Mesothelial cell of epicardium (in vitro differentiated cells): ENCODE measurements at regions not wholly inside any gene's neighbourhood (a gene's known extent, or its start where the extent isn't known, plus 50 kb on each side); places are given as distances from the start of the nearest gene placed in this dataset.
"Not testable (repeated sequence)": the region's sequence is repeated elsewhere in the genome, so short reads cannot be mapped to it uniquely, and the experiment has no call there.

ENCODE experiments used
- DNase-seq, 2 experiments: peaks; one replicate each; pipeline ENCODE4 v3.0.0; 2021; ENCODE audit warnings: low spot score in 2 of 2; ENCODE audit not compliant: unreplicated experiment in 2 of 2
- H3K27ac Mint-ChIP-seq: 2 replicates; pipeline ENCODE4 v1.8.0; 2021; ENCODE audit warnings: mixed read lengths
- H3K27me3 Mint-ChIP-seq: 2 replicates; pipeline ENCODE4 v1.8.0; 2021; ENCODE audit warnings: low read depth, mixed read lengths
- H3K36me3 Mint-ChIP-seq: 2 replicates; pipeline ENCODE4 v1.8.0; 2021; ENCODE audit warnings: mixed read lengths
- H3K4me1 Mint-ChIP-seq: 2 replicates; pipeline ENCODE4 v1.8.0; 2021; ENCODE audit warnings: mixed read lengths
- H3K4me3 Mint-ChIP-seq: 2 replicates; pipeline ENCODE4 v1.8.0; 2021; ENCODE audit warnings: mild to moderate bottlenecking, moderate library complexity, mixed read lengths
- H3K9me3 Mint-ChIP-seq: 2 replicates; pipeline ENCODE4 v1.8.0; 2021; ENCODE audit warnings: mixed read lengths
- TF ChIP-seq, protein P1 (sequence below): fragments of 200-600 bp; sonication (generic); IDR thresholded peaks from one replicate; pipeline ENCODE4 v1.5.0; 2021; ENCODE audit warnings: antibody characterized with exemption; ENCODE audit not compliant: unreplicated experiment

GRCh38 chrX:47302396-47302795 is 68.0 kb upstream of the ZNF157 start:
- peaks cover 13% of the 10 kb centered on the region for H3K4me1 Mint-ChIP-seq
- TF ChIP-seq, protein P1, sequence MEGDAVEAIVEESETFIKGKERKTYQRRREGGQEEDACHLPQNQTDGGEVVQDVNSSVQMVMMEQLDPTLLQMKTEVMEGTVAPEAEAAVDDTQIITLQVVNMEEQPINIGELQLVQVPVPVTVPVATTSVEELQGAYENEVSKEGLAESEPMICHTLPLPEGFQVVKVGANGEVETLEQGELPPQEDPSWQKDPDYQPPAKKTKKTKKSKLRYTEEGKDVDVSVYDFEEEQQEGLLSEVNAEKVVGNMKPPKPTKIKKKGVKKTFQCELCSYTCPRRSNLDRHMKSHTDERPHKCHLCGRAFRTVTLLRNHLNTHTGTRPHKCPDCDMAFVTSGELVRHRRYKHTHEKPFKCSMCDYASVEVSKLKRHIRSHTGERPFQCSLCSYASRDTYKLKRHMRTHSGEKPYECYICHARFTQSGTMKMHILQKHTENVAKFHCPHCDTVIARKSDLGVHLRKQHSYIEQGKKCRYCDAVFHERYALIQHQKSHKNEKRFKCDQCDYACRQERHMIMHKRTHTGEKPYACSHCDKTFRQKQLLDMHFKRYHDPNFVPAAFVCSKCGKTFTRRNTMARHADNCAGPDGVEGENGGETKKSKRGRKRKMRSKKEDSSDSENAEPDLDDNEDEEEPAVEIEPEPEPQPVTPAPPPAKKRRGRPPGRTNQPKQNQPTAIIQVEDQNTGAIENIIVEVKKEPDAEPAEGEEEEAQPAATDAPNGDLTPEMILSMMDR: no peak
- H3K9me3 Mint-ChIP-seq: peaks cover 4% of the 10 kb centered on the region
- no peak overlapping the region for H3K4me3 Mint-ChIP-seq
- no peaks in the 10 kb centered on the region for H3K27me3 Mint-ChIP-seq
- no peak for DNase-seq
- H3K36me3 Mint-ChIP-seq: no peaks in the 10 kb centered on the region
- H3K27ac Mint-ChIP-seq: peak overlapping the region; percentile 82

GRCh38 chrX:47306471-47307023 is 63.8 kb upstream of the ZNF157 start:
- H3K27ac Mint-ChIP-seq, H3K9me3 Mint-ChIP-seq, H3K27me3 Mint-ChIP-seq, H3K4me3 Mint-ChIP-seq, DNase-seq, H3K36me3 Mint-ChIP-seq: not testable (repeated sequence)
- H3K4me1 Mint-ChIP-seq: peaks cover 12% of the 10 kb centered on the region

- no peak for DNase-seq
- Mint-ChIP-seq H3K27ac (peak overlapping the region; percentile 53), H3K9me3 (peaks cover 3% of the 10 kb centered on the region), H3K4me1 (peaks cover 8% of the 10 kb centered on the region), H3K27me3 (no peaks in the 10 kb centered on the region), H3K4me3 (no peak overlapping the region), H3K36me3 (no peaks in the 10 kb centered on the region)
- TF ChIP-seq, protein P1: peak; percentile 45
Measured at GRCh38 chrX:47311932-47312774, 58.2 kb upstream of the ZNF157 start.

DNA sequence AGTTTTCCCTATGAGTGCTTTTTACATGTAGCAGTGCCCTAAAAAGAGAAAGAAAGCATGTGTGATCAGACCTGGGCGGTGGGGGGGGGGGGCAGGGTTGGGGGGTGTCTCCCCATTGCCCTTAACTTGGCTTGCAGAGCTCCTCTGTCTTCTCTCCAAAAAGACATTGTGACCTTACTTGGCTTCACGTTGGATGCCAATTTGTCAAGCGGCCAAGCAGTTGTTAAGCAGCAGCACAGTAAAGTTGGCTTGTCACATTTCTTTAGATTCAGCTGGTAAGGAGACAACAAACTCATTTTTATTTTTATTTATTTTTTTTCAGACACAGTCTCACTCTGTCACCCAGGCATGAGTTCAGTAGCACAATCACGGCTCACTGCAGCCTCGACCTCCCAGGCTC is 57.3 kb upstream of the ZNF157 start:
- Mint-ChIP-seq H3K4me1 (peaks cover 8% of the 10 kb centered on the region), H3K36me3 (no peaks in the 10 kb centered on the region), H3K4me3 (no peak overlapping the region), H3K9me3 (peaks cover 3% of the 10 kb centered on the region), H3K27ac (no peak overlapping the region), H3K27me3 (no peaks in the 10 kb centered on the region)
- no peak for DNase-seq
- TF ChIP-seq, protein P1: no peak

DNA sequence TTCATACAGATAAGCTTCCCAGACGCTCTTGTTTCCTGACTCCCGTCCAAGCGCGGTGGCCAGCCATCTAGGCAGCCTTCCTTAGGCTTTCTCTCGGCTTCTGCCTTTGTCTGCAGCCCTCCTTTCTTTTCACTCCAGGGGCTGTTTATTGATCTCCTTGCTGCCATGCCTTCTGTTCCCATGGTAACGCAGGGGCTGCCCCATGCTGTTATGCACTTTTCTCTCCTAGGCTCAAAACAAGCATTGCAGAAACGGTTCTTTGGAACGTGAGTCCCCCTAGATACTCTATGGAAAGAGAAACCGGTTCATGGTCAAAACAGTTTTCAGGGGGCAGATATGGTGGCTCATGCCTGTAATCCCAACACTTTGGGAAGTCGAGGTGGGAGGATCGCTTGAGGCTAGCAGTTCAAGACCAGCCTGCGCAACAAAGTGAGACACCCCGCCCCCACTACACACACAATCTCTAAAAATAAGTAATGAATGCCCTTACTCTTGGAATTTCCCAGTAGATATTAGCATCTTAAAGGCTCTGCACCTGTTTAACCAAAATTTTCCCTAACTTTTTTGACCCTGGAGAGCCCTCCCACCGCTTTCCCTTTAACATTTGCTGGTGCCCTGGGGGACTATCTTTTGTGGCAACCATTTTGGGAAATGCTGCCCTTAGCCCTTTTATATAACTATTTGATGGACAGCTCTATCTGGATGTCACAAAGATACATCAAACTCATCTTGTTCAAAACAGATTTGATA is 53.9 kb upstream of the ZNF157 start:
- Mint-ChIP-seq H3K4me1 (peaks cover 9% of the 10 kb centered on the region), H3K27ac (peak overlapping the region; percentile 69), H3K9me3 (peaks cover 12% of the 10 kb centered on the region), H3K27me3 (no peaks in the 10 kb centered on the region), H3K4me3 (peak overlapping the region; percentile 36), H3K36me3 (no peaks in the 10 kb centered on the region)
- TF ChIP-seq, protein P1: no peak
- no peak for DNase-seq
